Left hindlimb (tissue), 1 donor: ENCODE measurements at regions not wholly inside any gene's neighbourhood (a gene's known extent, or its start where the extent isn't known, plus 50 kb on each side); places are given as distances from the start of the nearest gene placed in this dataset.

ENCODE experiments used
- DNase-seq: peaks from one replicate; pipeline ENCODE4 v3.0.0-alpha.2; 2018

GRCh38 chr9:88659126-88659525 lies 124.1 kb downstream of the NXNL2 start:
- no peak for DNase-seq

GRCh38 chr9:88660611-88661010 lies 125.6 kb downstream of the NXNL2 start:
- no peak for DNase-seq

GRCh38 chr9:88661759-88662158 lies 126.8 kb downstream of the NXNL2 start:
- DNase-seq = no peak

GRCh38 chr9:88663771-88664419 lies 128.9 kb downstream of the NXNL2 start:
- no peak for DNase-seq

- DNase-seq = no peak
Observed at GRCh38 chr9:88664773-88665172, 129.8 kb downstream of the NXNL2 start.

GRCh38 chr9:88672874-88673689 lies 138.1 kb downstream of the NXNL2 start:
- DNase-seq = no peak

GRCh38 chr9:88673886-88674285 lies 138.9 kb downstream of the NXNL2 start:
- DNase-seq = no peak

GRCh38 chr9:88676644-88677043 lies 141.7 kb downstream of the NXNL2 start:
- no peak for DNase-seq

GRCh38 chr9:88678008-88678407 lies 143.0 kb downstream of the NXNL2 start:
- DNase-seq = no peak

GRCh38 chr9:88678431-88678830 lies 143.5 kb downstream of the NXNL2 start:
- no peak for DNase-seq

- no peak for DNase-seq
Observed at GRCh38 chr9:88680041-88680440, 145.1 kb downstream of the NXNL2 start.

- no peak for DNase-seq
Observed at GRCh38 chr9:88680505-88681160, 145.7 kb downstream of the NXNL2 start.

- no peak for DNase-seq
Observed at GRCh38 chr9:88681434-88681833, 146.5 kb downstream of the NXNL2 start.

GRCh38 chr9:88682431-88682831 lies 147.5 kb downstream of the NXNL2 start:
- DNase-seq = no peak

GRCh38 chr9:88684046-88684445 lies 149.1 kb downstream of the NXNL2 start:
- DNase-seq = no peak

- DNase-seq = no peak
Observed at GRCh38 chr9:88684845-88685244, 149.9 kb downstream of the NXNL2 start.

GRCh38 chr9:88685966-88686365 lies 151.0 kb downstream of the NXNL2 start:
- DNase-seq = no peak

GRCh38 chr9:88689509-88690298 lies 154.7 kb downstream of the NXNL2 start:
- DNase-seq = no peak

GRCh38 chr9:88690628-88691027 lies 155.7 kb downstream of the NXNL2 start:
- no peak for DNase-seq

- no peak for DNase-seq
Observed at GRCh38 chr9:88691091-88691490, 156.1 kb downstream of the NXNL2 start.

GRCh38 chr9:88691811-88692210 lies 156.8 kb downstream of the NXNL2 start:
- DNase-seq = no peak

- DNase-seq = no peak
Observed at GRCh38 chr9:88692827-88693226, 157.8 kb downstream of the NXNL2 start.

- DNase-seq = no peak
Observed at GRCh38 chr9:88694625-88695024, 159.6 kb downstream of the NXNL2 start.
